ENCODE measurements at regions not wholly inside any gene's neighbourhood (a gene's known extent, or its start where the extent isn't known, plus 50 kb on each side); places are given as distances from the start of the nearest gene placed in this dataset.

DNA sequence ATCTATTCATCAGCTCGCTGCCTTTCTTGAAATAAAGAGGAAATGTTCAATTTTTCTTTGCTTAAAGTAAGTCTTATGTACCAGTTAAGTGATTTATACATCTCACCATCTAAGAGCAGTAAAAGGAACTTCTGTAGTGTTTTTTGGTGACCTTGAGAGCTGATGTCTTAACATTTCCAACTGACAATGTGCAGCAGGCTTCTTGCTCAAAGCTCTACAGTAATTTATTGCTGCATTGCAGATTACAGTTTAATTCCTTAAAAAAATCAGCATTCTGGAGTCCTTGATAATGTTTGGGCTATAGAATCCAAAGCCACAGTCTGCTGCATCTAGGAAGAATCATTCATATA is 61.6 kb downstream of the DIPK2A start:
- TF ChIP-seq ZNF274 (IDR thresholded peaks at IDR 0.05; ENCODE audit: low read depth, low read length) (no peak), SUZ12 (IDR thresholded peaks at IDR 0.05; ENCODE audit: extremely low read depth, insufficient read depth, insufficient read length) (no peak)

All from NT2/D1 (cell line).